ENCODE measurements at regions not wholly inside any gene's neighbourhood (a gene's known extent, or its start where the extent isn't known, plus 50 kb on each side); places are given as distances from the start of the nearest gene placed in this dataset.
"Not testable (repeated sequence)": the region's sequence is repeated elsewhere in the genome, so short reads cannot be mapped to it uniquely, and the experiment has no call there.

GRCh38 chr2:91422102-91422501, 2730.6 kb downstream of the RPIA start:
- WGBS, 2 donors: 79 to 81% methylated on average over 19 of the region's 19 CpGs
- H3K4me3 ChIP-seq; intact Hi-C loops (cut with DNase I): not testable (repeated sequence)

DNA sequence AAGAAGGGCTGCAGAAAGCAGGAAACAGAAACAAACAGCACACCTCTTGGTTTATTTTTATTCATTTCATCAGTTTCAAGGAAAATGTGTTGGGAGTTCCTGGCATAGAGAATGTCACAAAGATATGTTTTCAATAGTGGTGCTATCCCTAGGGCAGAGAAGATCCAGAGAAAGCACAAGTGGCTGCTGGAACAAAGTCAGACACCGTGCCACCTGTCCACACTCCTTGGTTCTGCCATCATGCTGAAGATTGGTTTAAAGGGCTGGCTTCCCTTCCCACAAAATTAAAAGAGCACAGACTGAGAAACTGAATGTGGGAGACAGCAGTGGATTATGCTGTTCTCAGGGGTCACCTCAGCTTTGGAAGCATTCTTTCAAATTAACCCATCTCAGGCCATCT, 2735.7 kb downstream of the RPIA start:
- WGBS, 2 donors: 48% methylated on average over 1 of the region's 1 CpG
- peaks cover 0 to 24% (median 10%) of the 10 kb centered on the region in 11 donors for H3K9me3 ChIP-seq
- H3K27ac ChIP-seq; H3K4me3 ChIP-seq; H3K4me1 ChIP-seq; DNase-seq; intact Hi-C loops (cut with DNase I); ATAC-seq; H3K36me3 ChIP-seq: not testable (repeated sequence)
- peaks cover 0 to 27% (median 7%) of the 10 kb centered on the region in 7 donors for H3K27me3 ChIP-seq

More at GRCh38 chr2:91422102-91422501, 2730.6 kb downstream of the RPIA start:
- H3K9me3 ChIP-seq: peaks cover 0 to 39% (median 25%) of the 10 kb centered on the region in 11 donors
- not testable (repeated sequence) for H3K4me1 ChIP-seq, H3K27me3 ChIP-seq, H3K36me3 ChIP-seq, H3K27ac ChIP-seq, ATAC-seq, DNase-seq

DNA sequence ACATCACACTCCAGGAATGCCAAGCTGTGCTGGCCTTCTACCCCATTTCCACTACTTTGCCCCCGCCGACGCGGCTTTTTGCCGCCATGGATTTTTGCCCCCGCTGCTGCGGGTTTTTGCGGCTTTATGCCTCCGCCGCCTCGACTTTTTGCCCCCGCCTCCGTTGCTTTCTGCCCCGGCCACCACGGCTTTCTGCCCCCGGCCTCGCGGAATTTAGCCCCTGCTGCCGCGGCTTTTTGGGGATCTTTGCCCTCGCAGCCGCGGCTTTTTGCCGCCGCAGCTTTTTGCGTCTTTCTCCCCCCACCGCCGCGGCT, 2750.4 kb downstream of the RPIA start:
- H3K36me3 ChIP-seq; DNase-seq; H3K27ac ChIP-seq; intact Hi-C loops (cut with DNase I); ATAC-seq; H3K9me3 ChIP-seq: not testable (repeated sequence)
- Histone ChIP-seq H3K27me3 (peaks cover 12 to 54% (median 45%) of the 10 kb centered on the region in 7 donors), H3K4me3 (peak overlapping the region; percentile 15 to 52 (median 39)), H3K4me1 (peaks cover 0 to 12% (median 12%) of the 10 kb centered on the region in 9 donors)
- 10 to 17% methylated on average over 29 of the region's 29 CpGs for WGBS, 2 donors

DNA sequence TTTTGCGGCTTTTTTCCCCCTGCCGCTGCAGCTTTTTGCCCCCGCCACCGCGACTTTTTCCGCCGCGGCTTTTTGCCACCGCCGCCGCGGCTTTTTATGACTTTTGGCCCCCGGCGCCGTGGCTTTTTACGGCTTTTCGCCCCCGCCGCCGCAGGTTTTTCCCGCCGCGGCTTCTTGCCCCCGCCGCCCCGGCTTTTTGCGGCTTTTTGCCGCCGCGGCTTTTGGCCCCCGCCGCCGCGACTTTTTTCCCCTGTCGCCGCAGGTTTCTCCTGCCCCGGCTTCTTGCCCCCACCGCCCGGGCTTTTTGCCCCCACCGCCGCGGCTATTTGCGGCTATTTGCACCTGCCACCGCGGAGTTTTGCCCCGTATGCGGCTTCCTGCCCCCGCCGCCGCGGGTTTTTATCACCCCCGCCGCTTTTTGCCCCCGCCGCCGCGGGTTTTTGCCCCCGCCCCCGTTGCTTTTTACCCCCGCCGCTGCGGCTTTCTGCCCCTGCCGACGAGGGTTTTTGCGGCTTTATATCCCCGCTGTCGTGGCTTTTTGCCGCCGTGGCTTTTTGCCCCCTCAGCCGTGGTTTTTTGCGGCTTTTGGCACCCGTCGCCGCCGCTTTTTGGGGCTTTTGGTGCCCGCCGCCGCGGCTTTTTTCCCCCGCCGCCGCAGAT, 2750.9 kb downstream of the RPIA start:
- peaks cover 0 to 12% (median 12%) of the 10 kb centered on the region in 9 donors for H3K4me1 ChIP-seq
- no peak for ATAC-seq
- peaks cover 12 to 52% (median 45%) of the 10 kb centered on the region in 7 donors for H3K27me3 ChIP-seq
- H3K9me3 ChIP-seq: no peaks in the 10 kb centered on the region
- H3K36me3 ChIP-seq: no peaks in the 10 kb centered on the region
- WGBS, 2 donors: 7 to 11% methylated on average over 82 of the region's 82 CpGs
- DNase-seq: peak in 1 of 2 donors; percentile 22
- TF ChIP-seq, protein P1, sequence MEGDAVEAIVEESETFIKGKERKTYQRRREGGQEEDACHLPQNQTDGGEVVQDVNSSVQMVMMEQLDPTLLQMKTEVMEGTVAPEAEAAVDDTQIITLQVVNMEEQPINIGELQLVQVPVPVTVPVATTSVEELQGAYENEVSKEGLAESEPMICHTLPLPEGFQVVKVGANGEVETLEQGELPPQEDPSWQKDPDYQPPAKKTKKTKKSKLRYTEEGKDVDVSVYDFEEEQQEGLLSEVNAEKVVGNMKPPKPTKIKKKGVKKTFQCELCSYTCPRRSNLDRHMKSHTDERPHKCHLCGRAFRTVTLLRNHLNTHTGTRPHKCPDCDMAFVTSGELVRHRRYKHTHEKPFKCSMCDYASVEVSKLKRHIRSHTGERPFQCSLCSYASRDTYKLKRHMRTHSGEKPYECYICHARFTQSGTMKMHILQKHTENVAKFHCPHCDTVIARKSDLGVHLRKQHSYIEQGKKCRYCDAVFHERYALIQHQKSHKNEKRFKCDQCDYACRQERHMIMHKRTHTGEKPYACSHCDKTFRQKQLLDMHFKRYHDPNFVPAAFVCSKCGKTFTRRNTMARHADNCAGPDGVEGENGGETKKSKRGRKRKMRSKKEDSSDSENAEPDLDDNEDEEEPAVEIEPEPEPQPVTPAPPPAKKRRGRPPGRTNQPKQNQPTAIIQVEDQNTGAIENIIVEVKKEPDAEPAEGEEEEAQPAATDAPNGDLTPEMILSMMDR (IDR thresholded peaks at IDR 0.05): no peak
- no peak overlapping the region for H3K27ac ChIP-seq
- intact Hi-C loops (cut with DNase I): no loop called here
- H3K4me3 ChIP-seq: peak overlapping the region; percentile 15 to 52 (median 39)

DNA sequence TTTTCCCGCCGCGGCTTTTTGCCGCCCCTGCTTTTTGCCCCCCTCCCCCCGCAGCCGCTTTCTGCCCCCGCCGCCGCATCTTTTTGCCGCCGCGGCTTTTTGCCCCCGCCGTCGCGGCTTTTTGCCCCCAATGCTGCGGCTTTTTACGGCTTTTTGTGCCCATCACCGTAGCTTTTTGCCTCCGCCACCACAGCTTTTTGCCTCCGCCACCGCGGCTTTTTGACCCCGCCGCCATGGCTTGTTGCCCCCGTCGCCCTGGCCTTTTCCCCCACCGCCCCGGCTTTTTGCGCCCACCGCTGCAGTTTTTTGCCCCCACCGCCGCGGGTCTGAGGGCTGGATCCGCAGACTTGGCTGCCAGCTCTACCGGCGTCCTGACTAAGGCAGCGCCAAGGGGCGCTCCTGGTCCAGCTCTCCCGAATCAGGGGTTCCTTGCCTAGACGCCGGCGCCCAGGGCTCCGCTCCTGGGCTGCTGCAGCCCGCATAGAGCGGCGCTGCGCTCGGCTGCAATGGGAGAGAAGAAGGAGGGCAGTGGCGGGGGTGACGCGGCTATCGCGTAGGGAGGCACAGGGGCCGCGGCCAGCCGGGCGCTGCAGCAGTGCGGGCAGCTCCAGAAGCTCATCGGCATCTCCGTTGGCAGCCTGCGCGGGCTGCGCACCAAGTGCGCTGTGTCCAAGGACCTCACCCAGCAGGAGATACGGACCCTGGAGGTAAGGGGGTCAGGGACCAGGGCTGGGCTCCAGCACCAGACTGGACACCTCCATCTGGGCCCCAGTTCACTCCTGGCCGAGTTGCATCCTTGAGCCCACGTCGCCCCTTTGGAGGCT, 2751.6 kb downstream of the RPIA start:
- 10 to 12% methylated on average over 46 to 48 of the region's 69 CpGs for WGBS, 2 donors
- H3K4me3 ChIP-seq: peak overlapping the region; percentile 15 to 52 (median 39)
- intact Hi-C loops (cut with DNase I); H3K9me3 ChIP-seq; H3K36me3 ChIP-seq; H3K27ac ChIP-seq: not testable (repeated sequence)
- ATAC-seq: peak in 4 of 8 donors; percentile 34 to 53 (median 48)
- H3K27me3 ChIP-seq: peaks cover 12 to 51% (median 44%) of the 10 kb centered on the region in 7 donors
- DNase-seq: peak in 1 of 2 donors; percentile 15
- H3K4me1 ChIP-seq: peaks cover 0 to 12% (median 12%) of the 10 kb centered on the region in 9 donors

DNA sequence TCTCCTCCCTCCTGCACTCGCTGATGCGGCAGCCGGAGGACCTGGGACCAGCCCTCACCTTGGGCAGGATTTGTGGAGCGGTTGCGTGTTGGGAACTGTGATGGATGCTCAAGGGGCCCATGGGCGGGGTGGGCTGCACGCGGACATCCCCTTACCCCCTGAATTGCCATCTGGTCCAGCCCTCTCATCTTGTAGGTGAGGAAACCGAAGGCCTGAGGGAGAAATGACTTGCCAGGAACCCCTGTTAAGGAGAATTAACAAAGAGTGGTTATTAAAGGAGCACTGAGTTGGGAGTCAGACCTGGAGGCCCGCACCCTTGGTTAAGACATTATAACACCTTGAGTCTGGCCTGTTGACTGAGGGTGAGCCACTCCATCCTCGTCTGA, 2752.2 kb downstream of the RPIA start:
- H3K27ac ChIP-seq; H3K4me3 ChIP-seq; intact Hi-C loops (cut with DNase I); ATAC-seq; DNase-seq; H3K9me3 ChIP-seq; H3K36me3 ChIP-seq: not testable (repeated sequence)
- H3K4me1 ChIP-seq: peaks cover 0 to 12% (median 12%) of the 10 kb centered on the region in 9 donors
- peaks cover 12 to 51% (median 44%) of the 10 kb centered on the region in 7 donors for H3K27me3 ChIP-seq
- 58 to 63% methylated on average over 7 to 9 of the region's 11 CpGs for WGBS, 2 donors

DNA sequence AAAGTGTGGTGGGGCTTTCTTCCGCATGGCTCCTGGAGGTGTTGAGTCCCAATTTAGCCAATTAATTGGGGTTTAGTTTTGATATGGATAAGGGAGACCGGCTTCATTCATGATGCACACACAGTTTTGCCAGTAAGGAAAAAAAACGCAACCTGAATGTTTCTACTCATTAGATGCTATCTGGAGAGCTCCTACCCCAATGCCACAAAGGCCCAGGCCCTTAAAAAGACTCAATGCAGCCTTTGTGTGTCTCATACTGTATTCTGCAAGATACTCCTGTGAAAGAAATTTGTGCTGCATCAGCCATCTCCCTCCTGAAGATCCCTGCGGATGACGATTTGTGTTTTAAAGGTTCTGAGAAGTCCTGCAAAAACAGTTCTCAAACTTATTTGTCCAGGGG, 2754.2 kb downstream of the RPIA start:
- H3K27me3 ChIP-seq: peaks cover 8 to 36% (median 29%) of the 10 kb centered on the region in 7 donors
- intact Hi-C loops (cut with DNase I); H3K9me3 ChIP-seq; H3K27ac ChIP-seq; DNase-seq; H3K4me3 ChIP-seq; ATAC-seq; H3K36me3 ChIP-seq: not testable (repeated sequence)
- H3K4me1 ChIP-seq: peaks cover 0 to 12% (median 12%) of the 10 kb centered on the region in 9 donors
- WGBS, 2 donors: 76 to 88% methylated on average over 4 of the region's 5 CpGs

DNA sequence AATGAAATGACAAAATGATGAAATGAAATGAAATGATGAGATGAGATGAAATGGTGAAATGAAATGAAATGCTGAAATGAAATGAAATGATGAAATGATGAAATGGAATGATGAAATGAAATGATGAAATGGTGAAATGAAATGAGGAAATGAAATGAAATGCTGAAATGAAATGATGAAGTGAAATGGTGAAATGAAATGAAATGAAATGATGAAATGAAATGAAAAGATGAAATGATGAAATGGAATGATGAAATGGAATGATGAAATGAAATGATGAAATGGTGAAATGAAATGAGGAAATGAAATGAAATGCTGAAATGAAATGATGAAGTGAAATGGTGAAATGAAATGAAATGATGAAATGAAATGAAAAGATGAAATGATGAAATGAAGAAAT, 2755.0 kb downstream of the RPIA start:
- intact Hi-C loops (cut with DNase I); H3K36me3 ChIP-seq; H3K27ac ChIP-seq; ATAC-seq; DNase-seq; H3K4me3 ChIP-seq; H3K9me3 ChIP-seq: not testable (repeated sequence)
- H3K27me3 ChIP-seq: peaks cover 8 to 42% (median 30%) of the 10 kb centered on the region in 7 donors
- peaks cover 0 to 12% (median 12%) of the 10 kb centered on the region in 9 donors for H3K4me1 ChIP-seq

- H3K27ac ChIP-seq; H3K36me3 ChIP-seq; ATAC-seq; DNase-seq; H3K9me3 ChIP-seq; intact Hi-C loops (cut with DNase I); H3K4me3 ChIP-seq: not testable (repeated sequence)
- Histone ChIP-seq H3K4me1 (peaks cover 0 to 11% (median 10%) of the 10 kb centered on the region in 9 donors), H3K27me3 (peaks cover 8 to 39% (median 28%) of the 10 kb centered on the region in 7 donors)
- WGBS, 2 donors: 86 to 88% methylated on average over 6 of the region's 7 CpGs
Observed at GRCh38 chr2:91446915-91447314, 2755.4 kb downstream of the RPIA start.

DNA sequence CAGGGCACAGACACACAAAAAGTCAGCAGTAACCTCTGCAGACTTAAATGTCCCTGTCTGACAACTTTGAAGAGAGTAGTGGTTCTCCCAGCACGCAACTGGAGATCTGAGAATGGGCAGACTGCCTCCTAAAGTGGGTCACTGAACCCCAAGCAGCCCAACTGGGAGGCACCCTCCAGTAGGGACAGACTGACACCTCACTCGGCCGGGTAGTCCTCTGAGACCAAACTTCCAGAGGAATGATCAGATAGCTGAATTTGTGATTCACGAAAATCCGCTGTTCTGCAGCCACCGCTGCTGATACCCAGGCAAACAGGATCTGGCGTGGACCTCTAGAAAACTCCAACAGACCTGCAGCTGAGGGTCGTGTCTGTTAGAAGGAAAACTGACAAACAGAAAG, 2756.0 kb downstream of the RPIA start:
- Histone ChIP-seq H3K9me3 (peaks cover 0 to 10% (median 0%) of the 10 kb centered on the region in 11 donors), H3K27me3 (peaks cover 4 to 37% (median 24%) of the 10 kb centered on the region in 7 donors)
- H3K27ac ChIP-seq; DNase-seq; H3K4me1 ChIP-seq; ATAC-seq; H3K36me3 ChIP-seq; intact Hi-C loops (cut with DNase I); H3K4me3 ChIP-seq: not testable (repeated sequence)
- 76 to 86% methylated on average over 7 of the region's 8 CpGs for WGBS, 2 donors

Data from heart right ventricle (tissue), 16 donors.